OCI-LY3 (cell line): ENCODE measurements at regions not wholly inside any gene's neighbourhood (a gene's known extent, or its start where the extent isn't known, plus 50 kb on each side); places are given as distances from the start of the nearest gene placed in this dataset.

Experiments
- H2AFZ ChIP-seq: fragments of 200-600, 300-600 bp; shearing (Covaris generic); 2 replicates; pipeline ENCODE4 v1.6.0; 2014; ENCODE audit warnings: antibody characterized with exemption, low read depth, low read length
- H3K27ac ChIP-seq: fragments of 200-600, 300-600 bp; sonication (generic); 2 replicates; pipeline ENCODE4 v1.5.1; 2014; ENCODE audit warnings: mild to moderate bottlenecking, low read length, moderate library complexity, mixed read lengths
- H3K27me3 ChIP-seq: fragments of 200-600, 300-600 bp; sonication (generic); 2 replicates; pipeline ENCODE4 v1.6.1; 2014; ENCODE audit warnings: low read depth, low read length, mixed read lengths
- H3K36me3 ChIP-seq: fragments of 200-600, 300-600 bp; sonication (generic); replicated peaks from 2 replicates; pipeline ENCODE3; 2014; ENCODE audit warnings: low read depth, low read length, mixed read lengths
- H3K4me1 ChIP-seq: fragments of 300-600, 200-600 bp; sonication (generic); 2 replicates; pipeline ENCODE4 v1.6.1; 2014; ENCODE audit warnings: low read length, mixed read lengths
- H3K4me2 ChIP-seq: fragments of 200-600, 300-600 bp; sonication (generic); 2 replicates; pipeline ENCODE4 v1.6.1; 2014; ENCODE audit warnings: low read length, mixed read lengths
- H3K4me3 ChIP-seq: fragments of 300-600, 200-600 bp; sonication (generic); 2 replicates; pipeline ENCODE4 v1.5.1; 2014; ENCODE audit warnings: antibody characterized with exemption, mild to moderate bottlenecking, low read length, moderate library complexity
- H3K79me2 ChIP-seq: fragments of 300-600, 200-600 bp; shearing (Covaris generic); 2 replicates; pipeline ENCODE4 v1.6.1; 2014; ENCODE audit warnings: mild to moderate bottlenecking, low read length, mixed read lengths
- H3K9ac ChIP-seq: fragments of 300-600, 200-600 bp; shearing (Covaris generic); 2 replicates; pipeline ENCODE4 v1.6.0; 2014; ENCODE audit warnings: mild to moderate bottlenecking, low read length, moderate library complexity
- H3K9me3 ChIP-seq: fragments of 200-600, 300-600 bp; shearing (Covaris generic); 2 replicates; pipeline ENCODE4 v1.6.1; 2014; ENCODE audit warnings: low read length, mixed read lengths; ENCODE audit not compliant: insufficient read depth
- H4K20me1 ChIP-seq: fragments of 200-600, 300-600 bp; sonication (generic); 2 replicates; pipeline ENCODE4 v1.6.1; 2016; ENCODE audit warnings: low read length, mixed read lengths; ENCODE audit not compliant: insufficient read depth
- CTCF ChIP-seq: fragments of 200-600, 300-600 bp; sonication (generic); IDR thresholded peaks from 2 replicates; pipeline ENCODE4 v1.5.1; 2014; ENCODE audit warnings: antibody characterized with exemption, low read length, low read depth
- EZH2phosphoT487 ChIP-seq: fragments of 200-600 bp; shearing (Covaris generic); IDR thresholded peaks from 2 replicates; pipeline ENCODE4 v1.6.1; 2018; ENCODE audit warnings: antibody characterized with exemption, mixed run types, low read depth

DNA sequence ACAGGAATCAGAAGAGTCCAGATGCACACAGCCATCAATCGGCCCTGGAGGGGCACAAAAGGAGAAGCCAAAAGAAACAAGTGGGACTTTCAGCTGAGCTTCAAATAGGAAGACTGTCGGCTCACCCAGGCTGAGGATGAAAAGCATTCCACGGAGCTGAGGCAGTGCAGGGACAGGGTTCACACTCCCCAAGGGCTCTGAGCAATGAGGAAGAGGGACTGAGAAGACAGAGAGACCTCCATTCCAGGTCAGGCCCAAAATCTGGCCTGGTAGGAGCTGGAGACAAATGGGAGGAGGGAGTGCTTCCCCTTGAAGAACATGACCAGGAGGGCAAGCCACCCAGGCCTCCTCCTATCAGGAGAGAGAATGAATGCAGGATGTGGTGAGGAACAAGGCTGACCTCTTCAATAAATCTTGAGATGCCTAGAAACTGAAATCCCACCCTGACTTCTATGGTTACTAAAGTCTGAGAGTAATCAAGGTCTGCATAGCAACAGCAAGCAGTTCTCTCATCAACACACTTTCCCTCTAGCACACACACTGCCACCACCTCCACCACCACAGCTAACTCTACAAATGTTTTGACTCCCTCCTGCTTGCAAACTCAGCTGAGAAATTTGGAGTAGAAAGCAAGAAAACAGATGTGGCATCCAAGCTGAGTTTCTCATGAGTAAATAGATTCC is 434.4 kb downstream of the TNS1 start:
- no peaks in the 10 kb centered on the region for H3K9me3 ChIP-seq
- H3K36me3 ChIP-seq = no peaks in the 10 kb centered on the region
- TF ChIP-seq EZH2phosphoT487 = no peak
- H2AFZ ChIP-seq = no peak overlapping the region
- no peaks in the 10 kb centered on the region for H4K20me1 ChIP-seq
- no peak overlapping the region for H3K27ac ChIP-seq
- no peaks in the 10 kb centered on the region for H3K27me3 ChIP-seq
- H3K9ac ChIP-seq = no peak overlapping the region
- no peaks in the 10 kb centered on the region for H3K79me2 ChIP-seq
- H3K4me2 ChIP-seq = no peak overlapping the region
- no peaks in the 10 kb centered on the region for H3K4me1 ChIP-seq
- H3K4me3 ChIP-seq = no peak overlapping the region

GRCh38 chr2:217563565-217563964 is 439.2 kb downstream of the TNS1 start:
- TF ChIP-seq CTCF (no peak), EZH2phosphoT487 (no peak)
- Histone ChIP-seq H3K27ac (no peak overlapping the region), H3K9me3 (no peaks in the 10 kb centered on the region), H3K4me2 (no peak overlapping the region), H4K20me1 (no peaks in the 10 kb centered on the region), H2AFZ (no peak overlapping the region), H3K9ac (no peak overlapping the region), H3K4me1 (no peaks in the 10 kb centered on the region), H3K27me3 (no peaks in the 10 kb centered on the region; the same call in 1 of the 2 replicates), H3K36me3 (no peaks in the 10 kb centered on the region), H3K79me2 (no peaks in the 10 kb centered on the region), H3K4me3 (no peak overlapping the region)

GRCh38 chr2:217562871-217563480 is 439.8 kb downstream of the TNS1 start:
- Histone ChIP-seq H3K4me3 (no peak overlapping the region), H3K4me2 (no peak overlapping the region), H2AFZ (no peak overlapping the region), H4K20me1 (no peaks in the 10 kb centered on the region), H3K27me3 (no peaks in the 10 kb centered on the region; the same call in 1 of the 2 replicates), H3K9ac (no peak overlapping the region), H3K27ac (no peak overlapping the region), H3K79me2 (no peaks in the 10 kb centered on the region), H3K36me3 (no peaks in the 10 kb centered on the region), H3K9me3 (no peaks in the 10 kb centered on the region), H3K4me1 (no peaks in the 10 kb centered on the region)
- no peak for TF ChIP-seq CTCF
- no peak for TF ChIP-seq EZH2phosphoT487

DNA sequence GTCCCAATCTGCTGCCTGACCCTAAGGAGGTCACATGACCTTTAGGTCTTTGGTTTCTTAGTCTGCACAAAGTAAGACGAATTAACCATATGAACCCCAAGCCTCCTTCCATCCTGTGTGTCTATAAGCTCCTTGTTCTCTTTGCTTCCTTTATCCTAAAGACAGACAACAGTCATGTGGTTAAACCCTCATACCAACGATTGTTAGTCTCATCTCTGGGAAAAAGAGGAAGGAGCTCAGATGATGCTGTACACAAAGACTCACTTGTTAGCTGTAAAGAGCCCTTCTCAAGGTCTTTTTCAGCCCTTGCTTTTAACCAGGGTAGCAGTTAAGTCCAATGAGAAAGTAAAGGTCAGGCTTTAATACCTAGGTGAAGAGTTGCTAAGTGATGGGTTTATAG is 443.7 kb downstream of the TNS1 start:
- Histone ChIP-seq H2AFZ (no peak overlapping the region), H4K20me1 (no peaks in the 10 kb centered on the region), H3K27me3 (no peaks in the 10 kb centered on the region; the same call in none of the 2 replicates), H3K4me2 (no peak overlapping the region), H3K9me3 (no peaks in the 10 kb centered on the region), H3K79me2 (no peaks in the 10 kb centered on the region), H3K4me3 (no peak overlapping the region), H3K4me1 (no peaks in the 10 kb centered on the region), H3K9ac (no peak overlapping the region), H3K36me3 (no peaks in the 10 kb centered on the region), H3K27ac (no peak overlapping the region)
- TF ChIP-seq CTCF (no peak), EZH2phosphoT487 (no peak)
